ENCODE measurements at regions not wholly inside any gene's neighbourhood (a gene's known extent, or its start where the extent isn't known, plus 50 kb on each side); places are given as distances from the start of the nearest gene placed in this dataset.

DNA sequence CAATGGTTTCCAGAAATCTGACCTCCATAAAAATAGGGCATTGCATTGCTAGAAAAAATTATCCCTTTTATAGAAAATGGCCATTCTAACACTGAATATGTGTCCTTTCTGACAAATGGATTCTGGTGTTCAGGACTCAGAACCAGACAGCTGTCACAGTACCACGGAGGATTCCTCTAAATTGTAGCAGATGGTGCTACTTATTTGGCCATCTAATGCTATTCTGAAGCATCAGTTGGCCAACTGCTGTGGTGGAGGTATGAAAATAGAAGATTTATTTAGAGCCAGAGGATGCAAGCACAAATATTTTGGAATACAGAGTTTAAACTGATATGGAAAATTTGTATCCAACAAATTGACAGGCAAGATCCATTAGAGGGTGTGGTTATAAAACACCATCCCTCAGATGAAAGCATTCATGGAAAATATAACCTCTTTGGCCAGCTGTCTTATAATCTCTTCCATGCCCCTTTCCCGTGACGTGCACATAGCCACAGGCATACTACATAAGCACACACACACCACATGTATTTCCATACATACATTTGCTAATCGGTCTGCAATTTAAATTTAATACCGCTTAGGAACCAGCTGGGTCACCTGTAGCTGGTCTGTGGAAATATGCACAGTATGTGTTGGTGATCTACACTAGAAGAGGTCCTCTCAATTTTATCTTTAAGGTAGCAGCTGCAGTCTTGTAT lies 302.7 kb upstream of the KCNMB2 start:
- TF ChIP-seq TAF1 (IDR thresholded peaks at IDR 0.05; ENCODE audit: borderline replicate concordance, low read depth, low read length) (no peak), POLR2AphosphoS5 (IDR thresholded peaks at IDR 0.05; ENCODE audit: low read depth, low read length) (no peak)
